Activated B cell treated with CpG ODN at 0.5 μM for 24 hours (primary cell): ENCODE measurements at regions not wholly inside any gene's neighbourhood (a gene's known extent, or its start where the extent isn't known, plus 50 kb on each side); places are given as distances from the start of the nearest gene placed in this dataset.

ENCODE experiments used
- ATAC-seq: fragments of 200-7000 bp; cut with Tn5 transposase; one replicate; pipeline ENCODE4 v1.10.0; 2021; ENCODE audit warnings: low read depth, mild to moderate bottlenecking, moderate library complexity
- CTCF ChIA-PET: fragments of 350-600 bp; sonication (Branson Sonifier 250); formaldehyde crosslinking; loops from one replicate; lab custom pipeline; 2021; ENCODE audit warnings: antibody characterized with exemption; lab: Charles Lee
- POLR2A ChIA-PET: fragments of 350-600 bp; sonication (Branson Sonifier 250); formaldehyde crosslinking; loops from one replicate; lab custom pipeline; 2021; ENCODE audit warnings: antibody characterized with exemption; lab: Charles Lee
- DNase-seq: peaks from one replicate; pipeline ENCODE4 v3.0.0; 2022
- H3K27ac Mint-ChIP-seq: one replicate; pipeline ENCODE4 v1.8.0; 2020; ENCODE audit warnings: mixed read lengths
- H3K27me3 Mint-ChIP-seq: one replicate; pipeline ENCODE4 v1.8.0; 2021; ENCODE audit warnings: mixed read lengths
- H3K36me3 Mint-ChIP-seq: one replicate; pipeline ENCODE4 v1.8.0; 2021; ENCODE audit warnings: low read depth, mixed read lengths
- H3K4me1 Mint-ChIP-seq: one replicate; pipeline ENCODE4 v1.8.0; 2021; ENCODE audit warnings: mixed read lengths
- H3K4me3 Mint-ChIP-seq: one replicate; pipeline ENCODE4 v1.8.0; 2020; ENCODE audit warnings: mild to moderate bottlenecking, mixed read lengths
- H3K9me3 Mint-ChIP-seq: one replicate; pipeline ENCODE4 v1.8.0; 2020; ENCODE audit warnings: mixed read lengths
- CTCF ChIP-seq: fragments of 200-600 bp; IDR thresholded peaks from one replicate; pipeline ENCODE4 v1.8.0; 2022; ENCODE audit warnings: antibody characterized with exemption, mild to moderate bottlenecking
- intact Hi-C: fragments of 100-400 bp; cut with micrococcal nuclease; formaldehyde crosslinking; loops from one replicate; pipeline ENCODE4 v1.15.1; 2024

- Mint-ChIP-seq H3K27ac (no peak overlapping the region), H3K9me3 (peaks cover 11% of the 10 kb centered on the region), H3K4me3 (no peak overlapping the region), H3K36me3 (no peaks in the 10 kb centered on the region), H3K4me1 (no peaks in the 10 kb centered on the region), H3K27me3 (peaks cover 11% of the 10 kb centered on the region)
- ATAC-seq (no peak), DNase-seq (no peak)
- TF ChIP-seq CTCF, result no peak
- ChIA-PET POLR2A (no interaction called here), CTCF (no interaction called here)
- intact Hi-C loops, result no loop called here
Measured at GRCh38 chr2:152815634-152816257, 97.3 kb downstream of the ARL6IP6 start.

- no peak overlapping the region for H3K27ac Mint-ChIP-seq
- DNase-seq (no peak), ATAC-seq (no peak)
- no peak for TF ChIP-seq CTCF
- intact Hi-C loops, result no loop called here
- H3K9me3 Mint-ChIP-seq, result peaks cover 11% of the 10 kb centered on the region
- CTCF ChIA-PET, result no interaction called here
- peaks cover 11% of the 10 kb centered on the region for H3K27me3 Mint-ChIP-seq
- H3K4me3 Mint-ChIP-seq, result no peak overlapping the region
- POLR2A ChIA-PET, result no interaction called here
- no peaks in the 10 kb centered on the region for H3K4me1 Mint-ChIP-seq
- H3K36me3 Mint-ChIP-seq, result no peaks in the 10 kb centered on the region
Measured at GRCh38 chr2:152814475-152815030, 96.1 kb downstream of the ARL6IP6 start.

- ChIA-PET CTCF (no interaction called here), POLR2A (no interaction called here)
- Mint-ChIP-seq H3K27me3 (peaks cover 8% of the 10 kb centered on the region), H3K9me3 (peaks cover 11% of the 10 kb centered on the region), H3K36me3 (no peaks in the 10 kb centered on the region), H3K4me3 (no peak overlapping the region), H3K27ac (no peak overlapping the region), H3K4me1 (no peaks in the 10 kb centered on the region)
- TF ChIP-seq CTCF, result no peak
- DNase-seq, result no peak
- no peak for ATAC-seq
- intact Hi-C loops, result no loop called here
Measured at GRCh38 chr2:152813351-152813750, 94.9 kb downstream of the ARL6IP6 start.
